ENCODE measurements at regions not wholly inside any gene's neighbourhood (a gene's known extent, or its start where the extent isn't known, plus 50 kb on each side); places are given as distances from the start of the nearest gene placed in this dataset.
A peak's percentile ranks its signal among the peaks of the same experiment; 100 is the strongest.

DNA sequence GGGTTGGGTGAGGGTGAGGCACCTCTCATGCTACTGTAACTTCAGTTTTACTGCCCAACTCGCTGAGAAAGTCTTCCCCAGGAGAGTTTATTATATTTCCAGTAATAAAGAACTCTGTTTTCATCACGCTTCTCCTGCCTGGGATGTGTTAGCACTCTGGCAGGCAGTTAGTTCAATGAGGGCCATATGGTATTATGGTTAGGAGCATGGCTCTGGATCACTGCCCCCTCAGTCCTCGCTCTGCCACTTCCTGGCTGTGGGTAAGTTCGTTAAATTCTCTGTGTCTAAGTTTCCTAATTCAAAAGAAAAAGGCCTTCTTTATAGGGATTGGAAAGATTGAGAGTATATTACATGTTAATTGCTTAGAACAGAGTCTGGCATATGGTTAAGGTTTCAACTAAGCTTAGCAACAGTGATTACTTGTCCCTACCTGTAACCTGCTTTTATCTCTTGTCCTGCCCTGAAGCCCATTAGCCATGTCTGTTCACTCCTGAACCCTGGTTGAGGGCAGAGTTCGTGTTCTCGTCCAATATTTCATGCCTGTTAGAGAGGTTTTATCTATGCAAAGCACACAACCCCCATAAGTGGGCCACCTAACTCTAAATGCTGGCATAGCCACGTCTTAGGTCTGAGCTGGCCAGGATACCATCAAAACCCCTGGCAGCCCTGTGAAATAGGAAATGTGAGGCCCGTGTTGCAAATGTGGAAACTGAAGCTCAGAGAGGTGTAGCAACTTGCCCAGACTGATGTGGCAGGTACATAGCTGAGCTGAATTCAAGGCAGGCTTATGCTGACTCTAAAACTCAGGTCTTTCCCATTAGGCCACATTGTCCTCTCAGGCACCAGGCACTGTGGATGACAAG lies 342.5 kb upstream of the JARID2 start:
- intact Hi-C loops (cut with DNase I) = no loop called here
- no peak for DNase-seq
- no peak for ATAC-seq

DNA sequence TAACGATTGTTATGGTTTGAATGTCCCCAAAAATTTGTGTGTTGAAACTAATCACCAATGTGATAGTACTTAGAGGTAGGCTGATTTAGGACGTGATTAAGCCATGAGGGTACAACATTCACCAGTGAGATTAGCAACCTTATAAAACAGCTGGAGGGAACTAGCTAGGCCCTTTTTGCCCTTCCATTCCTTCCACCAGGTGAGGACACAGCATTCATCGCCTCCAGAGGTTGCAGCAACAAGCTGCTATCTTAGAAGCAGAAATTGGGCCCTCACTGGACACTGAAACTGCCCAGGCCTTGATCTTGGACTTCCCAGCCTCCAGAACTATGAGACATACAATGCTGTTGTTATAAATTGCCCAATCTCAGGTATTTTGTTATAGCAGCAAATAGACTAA lies 340.7 kb upstream of the JARID2 start:
- intact Hi-C loops (cut with DNase I) = no loop called here
- ATAC-seq (no peak), DNase-seq (no peak)

DNA sequence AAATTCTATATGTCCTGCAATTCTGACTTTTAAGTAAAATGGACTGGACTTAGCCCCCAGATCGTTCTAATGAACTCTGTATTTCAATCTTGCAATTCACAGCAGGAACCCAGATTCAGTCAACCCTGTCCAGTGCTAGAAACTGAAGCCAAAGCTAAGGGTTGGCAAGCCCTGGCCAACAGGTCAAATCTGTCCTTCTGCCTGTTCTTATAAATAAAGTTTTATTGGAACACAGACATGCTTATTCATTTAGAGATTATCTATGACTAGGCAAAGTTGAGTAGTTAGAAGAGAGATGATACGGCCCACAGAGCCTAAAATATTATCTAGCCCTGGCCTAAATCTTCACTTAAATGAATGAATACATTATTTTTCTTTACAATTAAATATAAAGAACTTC lies 339.2 kb upstream of the JARID2 start:
- intact Hi-C loops (cut with DNase I) = no loop called here
- ATAC-seq (no peak), DNase-seq (no peak)

DNA sequence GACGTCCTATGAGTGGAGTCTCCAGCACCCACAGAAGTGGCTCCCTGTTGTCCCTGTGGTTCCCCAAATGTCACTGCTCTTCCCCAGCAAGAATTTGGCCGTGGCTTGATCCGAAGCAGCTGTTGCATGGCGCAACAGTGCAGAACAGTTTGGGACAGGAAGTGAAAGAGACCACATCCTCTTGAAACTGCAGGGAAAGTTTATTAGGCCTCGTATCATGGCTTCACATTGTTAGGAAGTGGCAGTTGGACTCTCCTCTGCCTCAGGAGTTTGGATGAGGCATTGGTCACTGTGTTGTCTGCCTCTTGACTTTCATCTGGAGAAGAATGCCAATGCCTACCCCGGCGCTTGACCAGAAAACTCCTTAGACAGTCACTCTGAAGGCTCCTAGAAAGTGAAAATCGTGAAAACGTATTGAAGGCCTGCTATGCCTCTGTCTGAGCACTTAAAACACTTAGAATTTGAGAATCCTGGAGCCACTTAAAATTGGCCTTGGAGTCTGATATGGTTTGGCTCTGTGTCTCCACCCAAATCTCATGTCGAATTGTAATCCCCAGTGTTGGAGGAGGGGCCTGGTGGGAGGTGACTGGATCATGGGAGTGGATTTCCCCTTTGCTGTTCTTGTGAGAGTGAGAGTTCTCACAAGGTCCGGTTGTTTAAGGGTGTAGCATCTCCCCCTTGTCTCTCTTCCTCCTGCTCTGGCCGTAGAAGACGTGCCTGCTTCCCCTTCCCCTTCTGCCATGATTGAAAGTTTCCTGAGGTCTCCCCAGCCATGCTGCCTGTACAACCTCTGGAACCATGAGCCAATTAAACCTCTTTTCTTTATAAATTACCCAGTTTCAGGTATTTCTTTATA lies 334.9 kb upstream of the JARID2 start:
- peak; percentile 50 for DNase-seq
- ATAC-seq = peak; percentile 59 to 87

DNA sequence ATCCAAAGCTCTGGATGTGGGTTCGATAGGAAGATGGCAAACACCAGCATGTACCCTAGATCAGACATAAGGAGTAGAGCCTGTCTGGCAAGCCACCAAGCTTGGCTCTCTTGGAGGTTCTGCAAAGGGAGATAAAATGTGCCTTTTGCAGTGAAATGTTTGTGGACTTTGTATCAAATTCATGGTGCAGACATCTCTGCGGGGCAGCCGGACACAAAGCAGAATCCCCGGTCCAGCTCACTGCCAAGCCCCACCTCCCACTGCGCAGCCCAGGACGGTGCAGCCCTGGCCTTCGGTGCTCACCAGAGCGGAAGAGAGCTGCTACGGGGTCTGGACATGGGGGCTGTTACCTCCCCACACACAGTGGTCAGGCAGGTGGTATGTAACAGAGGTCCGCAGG lies 333.6 kb upstream of the JARID2 start:
- DNase-seq (peak; percentile 39), ATAC-seq (no peak)
- intact Hi-C loops (cut with DNase I) = no loop called here

More for the DNA sequence above, 334.9 kb upstream of the JARID2 start:
- intact Hi-C loops (cut with DNase I) = no loop called here

- DNase-seq (no peak), ATAC-seq (no peak)
- intact Hi-C loops (cut with DNase I) = no loop called here
Measured at GRCh38 chr6:14912706-14913105, 333.2 kb upstream of the JARID2 start.

DNA sequence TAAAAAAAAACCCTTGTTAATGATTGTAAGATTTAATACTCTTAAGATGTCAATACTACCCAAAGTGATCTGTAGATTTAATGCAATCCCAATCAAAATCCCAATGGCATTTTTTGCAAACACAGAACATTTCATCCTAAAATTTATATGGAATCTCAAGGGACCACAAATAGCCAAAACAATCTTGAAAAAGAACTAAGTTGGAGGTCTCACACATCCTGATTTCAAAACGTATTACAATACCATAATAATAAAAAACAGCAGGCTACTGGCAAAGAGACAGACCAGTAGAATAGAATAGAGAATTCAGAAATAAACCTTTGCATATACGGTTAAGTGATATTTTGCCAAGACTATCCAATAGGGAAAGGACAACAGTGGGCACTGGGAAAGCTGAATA lies 331.9 kb upstream of the JARID2 start:
- DNase-seq = no peak

DNA sequence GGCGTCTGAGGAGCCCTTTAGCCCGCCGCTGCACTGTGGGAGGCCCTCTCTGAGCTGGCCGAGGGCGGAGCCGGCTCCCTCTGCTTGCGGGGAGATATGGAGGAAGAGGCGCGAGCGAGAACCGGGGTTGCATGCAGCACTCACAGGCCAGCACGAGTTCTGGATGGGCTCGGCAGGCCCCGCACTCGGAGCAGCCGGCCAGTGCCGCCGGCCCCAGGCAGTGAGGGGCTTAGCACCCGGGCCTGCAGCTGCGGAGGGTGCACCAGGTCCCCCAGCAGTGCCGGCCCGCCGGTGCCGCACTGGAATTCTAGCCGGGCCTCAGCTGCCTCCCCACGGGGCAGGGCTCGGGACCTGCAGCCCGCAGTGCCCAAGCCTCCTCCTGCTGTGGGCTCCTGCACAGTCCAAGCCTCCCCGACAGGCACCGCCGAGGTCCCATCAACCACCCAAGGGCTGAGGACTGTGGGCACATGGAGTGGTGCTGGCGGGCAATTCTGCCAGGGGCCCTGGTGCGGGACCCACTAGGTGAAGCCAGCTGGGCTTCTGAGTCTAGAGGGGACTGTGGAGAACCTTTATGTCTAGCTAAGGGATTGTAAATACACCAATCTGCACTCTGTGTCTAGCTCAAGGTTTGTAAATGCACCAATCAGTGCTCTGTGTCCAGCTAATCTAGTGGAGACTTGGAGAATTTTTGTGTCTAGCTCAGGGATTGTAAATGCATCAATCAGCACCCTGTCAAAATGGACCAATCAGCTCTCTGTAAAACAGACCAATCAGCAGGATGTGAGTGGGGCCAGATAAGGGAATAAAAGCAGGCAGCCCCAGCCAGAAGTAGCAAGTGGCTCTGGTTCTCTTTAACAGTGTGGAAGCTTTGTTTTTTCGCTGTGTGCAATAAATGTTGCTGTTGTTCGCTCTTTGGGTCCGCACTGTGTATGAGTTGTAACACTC lies 329.7 kb upstream of the JARID2 start:
- ATAC-seq (no peak), DNase-seq (no peak)
- intact Hi-C loops (cut with DNase I) = no loop called here

More for the DNA sequence above, 331.9 kb upstream of the JARID2 start:
- intact Hi-C loops (cut with DNase I) = no loop called here
- ATAC-seq = no peak

- no peak for ATAC-seq
Measured at GRCh38 chr6:14917109-14917910, 328.6 kb upstream of the JARID2 start.

DNA sequence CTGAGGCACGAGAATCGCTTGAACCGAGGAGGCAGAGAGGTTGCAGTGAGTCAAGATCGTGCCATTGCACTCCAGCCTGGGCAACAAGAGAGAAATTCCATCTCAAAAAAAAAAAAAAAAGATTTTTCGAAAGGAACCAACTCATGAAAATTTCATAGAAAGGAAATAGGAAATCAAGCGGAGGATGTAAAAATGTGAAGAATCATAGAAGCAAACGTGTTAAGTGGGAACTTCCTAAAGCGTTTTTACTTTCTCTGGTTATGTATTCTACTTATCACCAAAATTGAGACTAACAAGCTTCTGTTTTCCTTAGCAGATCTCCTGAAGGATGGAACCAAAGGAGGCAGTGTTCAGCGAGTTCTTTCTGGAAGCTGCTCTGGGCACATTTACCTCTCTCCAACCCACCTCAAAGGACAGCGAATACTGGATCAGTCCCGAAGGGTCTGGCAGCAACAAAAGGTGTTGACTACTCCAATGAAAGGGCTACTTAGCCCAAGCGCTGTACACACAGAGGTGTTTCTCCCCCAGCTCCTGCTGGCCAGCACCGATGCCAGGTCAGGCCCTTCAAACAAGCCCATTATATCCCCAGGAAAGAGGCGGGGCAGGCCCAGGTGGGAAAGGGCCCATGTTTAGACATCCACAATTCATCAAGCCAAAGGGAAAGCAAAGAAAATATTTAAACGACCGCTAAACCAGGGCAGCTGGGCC lies 327.5 kb upstream of the JARID2 start:
- intact Hi-C loops (cut with DNase I) = no loop called here
- DNase-seq (no peak), ATAC-seq (no peak)

More at GRCh38 chr6:14917109-14917910, 328.6 kb upstream of the JARID2 start:
- no peak for DNase-seq
- intact Hi-C loops (cut with DNase I) = no loop called here

DNA sequence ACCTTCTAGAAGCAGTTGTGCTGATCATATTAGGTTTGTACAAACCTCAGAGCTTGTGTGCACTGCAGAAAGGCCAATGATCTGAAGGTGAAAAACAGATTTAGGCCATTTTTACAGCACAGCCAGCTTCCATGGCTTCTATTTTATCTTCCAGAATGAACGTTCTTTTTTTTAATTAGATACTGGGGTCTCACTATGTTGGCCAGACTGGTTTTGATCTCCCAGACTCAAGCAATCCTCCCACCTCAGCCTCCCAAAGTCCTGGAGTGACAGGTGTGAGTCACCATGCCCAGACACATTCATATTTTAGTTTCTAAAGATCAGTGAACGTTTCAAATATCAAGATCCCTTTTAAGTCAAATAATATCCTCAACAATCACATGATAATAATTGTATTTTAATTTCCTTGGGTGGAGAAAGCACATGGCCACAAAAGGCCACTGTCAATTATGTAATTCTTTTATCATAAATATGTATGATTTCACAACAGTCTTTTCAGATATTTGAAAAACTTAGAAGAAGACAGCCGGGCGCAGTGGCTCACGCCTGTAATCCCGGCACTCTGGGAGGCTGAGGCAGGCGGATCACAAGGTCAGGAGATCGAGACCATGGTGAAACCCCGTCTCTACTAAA lies 326.7 kb upstream of the JARID2 start:
- intact Hi-C loops (cut with DNase I) = no loop called here
- ATAC-seq = no peak
- DNase-seq = no peak

- ATAC-seq (no peak), DNase-seq (no peak)
- intact Hi-C loops (cut with DNase I) = no loop called here
Measured at GRCh38 chr6:14920276-14920675, 325.6 kb upstream of the JARID2 start.

GRCh38 chr6:14921170-14921569 lies 324.7 kb upstream of the JARID2 start:
- peak; percentile 72 for DNase-seq

DNA sequence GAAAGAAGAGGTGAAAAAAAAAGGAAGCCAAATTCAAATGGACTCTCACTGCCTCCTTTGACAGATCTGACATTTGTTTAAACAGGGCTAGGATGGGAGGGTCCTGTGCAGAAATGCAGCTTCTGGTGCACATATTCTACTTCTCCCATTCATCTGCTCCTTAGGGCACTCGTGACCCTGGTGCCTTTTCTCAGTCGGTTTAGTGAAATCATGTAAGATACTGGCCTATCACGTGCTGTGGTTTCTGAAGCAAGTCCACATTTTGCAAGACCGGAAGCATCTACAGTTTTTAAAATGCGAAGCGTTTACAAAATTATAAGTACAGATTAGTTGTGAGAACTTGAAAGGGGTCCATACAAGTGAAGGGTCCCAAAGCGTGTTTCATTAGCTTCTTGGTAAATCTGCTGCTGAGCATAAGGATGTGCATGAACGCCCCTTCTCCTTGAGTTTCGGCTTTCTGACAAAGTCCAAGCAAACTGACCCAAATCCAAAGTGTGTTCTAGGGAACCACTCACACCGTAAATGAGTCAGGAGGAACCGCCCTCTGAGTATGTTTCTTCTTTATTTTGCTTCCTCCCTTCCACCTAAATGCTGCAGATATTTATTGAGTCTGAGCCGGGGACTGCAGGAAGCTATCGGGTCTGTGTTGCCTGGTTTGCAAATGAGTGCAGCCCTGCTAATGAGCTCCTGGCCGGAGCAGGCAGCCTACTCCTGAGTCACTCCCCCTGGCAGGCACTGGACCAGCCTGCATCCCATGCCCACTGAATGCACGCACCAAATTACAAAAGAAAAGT lies 323.8 kb upstream of the JARID2 start:
- peak; percentile 64 to 71 for ATAC-seq
- intact Hi-C loops (cut with DNase I) = no loop called here
- no peak for DNase-seq

More at GRCh38 chr6:14921170-14921569, 324.7 kb upstream of the JARID2 start:
- ATAC-seq = peak; percentile 50 to 87
- intact Hi-C loops (cut with DNase I) = no loop called here

DNA sequence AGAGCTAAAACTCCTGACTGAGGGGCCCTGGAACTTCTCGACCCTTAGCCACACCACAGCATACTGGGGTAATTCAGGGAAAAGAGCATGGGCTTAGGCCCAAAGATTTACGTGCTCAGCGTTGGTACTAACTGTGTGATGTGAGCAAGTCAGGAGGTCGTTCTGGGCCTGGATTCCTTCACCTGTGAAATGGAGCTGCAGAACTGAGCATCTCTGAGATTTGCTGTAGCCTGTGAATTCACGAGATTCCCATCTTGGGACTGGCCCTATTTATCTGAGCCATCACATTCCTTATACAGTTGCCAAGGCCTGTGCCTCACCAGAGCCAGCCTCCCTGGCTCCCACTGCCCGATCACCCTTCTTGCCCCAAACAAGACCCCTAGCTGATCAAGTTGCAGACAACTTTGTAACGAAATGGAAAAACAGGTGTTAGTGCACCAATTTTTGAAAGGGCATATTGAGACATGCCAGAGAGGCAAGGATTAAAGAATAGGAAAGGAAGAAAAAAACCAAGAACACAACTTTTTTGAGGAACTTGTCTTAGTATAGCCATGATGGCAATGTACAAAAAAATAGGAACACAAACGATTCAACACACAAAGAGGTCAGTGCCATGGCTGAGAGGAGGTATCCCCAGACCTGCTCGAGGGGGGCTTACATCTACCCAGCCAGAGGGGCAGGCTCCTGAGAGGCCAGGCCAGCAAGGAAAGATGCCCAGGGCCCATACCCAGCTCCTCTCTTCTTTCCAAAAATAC lies 323.0 kb upstream of the JARID2 start:
- intact Hi-C loops (cut with DNase I) = no loop called here
- DNase-seq (no peak), ATAC-seq (no peak)
